SK-N-MC (cell line): ENCODE measurements at regions not wholly inside any gene's neighbourhood (a gene's known extent, or its start where the extent isn't known, plus 50 kb on each side); places are given as distances from the start of the nearest gene placed in this dataset.

ENCODE experiments used
- FOXP2 ChIP-seq: optimal IDR thresholded peaks from 2 replicates; pipeline ENCODE3; 2011; ENCODE audit warnings: mild to moderate bottlenecking, moderate library complexity; ENCODE audit not compliant: insufficient read depth; ENCODE audit errors: extremely low read length, control extremely low read depth
- POLR2AphosphoS5 ChIP-seq: IDR thresholded peaks from 2 replicates; pipeline ENCODE4 v1.6.1; 2012; ENCODE audit warnings: mild to moderate bottlenecking, low read depth, low read length, borderline replicate concordance

DNA sequence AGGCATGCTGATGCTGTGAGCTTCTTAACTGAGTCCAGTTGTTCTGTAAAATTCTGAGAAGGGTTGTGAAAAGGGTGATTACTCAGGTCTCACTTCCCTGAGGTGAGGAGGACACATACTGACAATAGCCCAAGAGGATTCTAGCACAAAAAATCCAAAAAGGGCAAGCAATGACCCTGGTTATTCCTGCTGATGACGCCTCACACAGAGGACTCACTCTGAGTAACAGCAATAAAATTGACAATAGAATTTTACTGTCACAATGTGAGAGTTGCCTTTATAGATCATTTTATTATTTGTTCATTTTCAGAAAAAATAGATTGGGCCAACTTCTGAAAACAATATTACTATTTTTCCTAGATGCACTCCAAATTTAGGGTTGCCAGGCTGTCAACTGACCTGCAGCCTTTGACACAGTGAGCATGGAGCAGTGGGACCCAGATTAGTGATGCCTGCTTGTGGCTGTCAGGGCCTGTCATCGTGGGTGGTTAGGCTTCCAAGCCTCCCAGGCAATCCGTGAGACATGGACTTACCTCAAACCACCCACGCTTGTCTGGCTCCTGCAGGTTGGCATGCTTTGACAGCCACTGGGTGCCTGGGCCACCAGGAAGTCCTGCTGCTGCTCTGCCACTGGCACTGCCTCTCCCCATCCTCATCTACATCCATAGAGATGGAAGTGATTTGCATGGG, 396.0 kb upstream of the THBS1 start:
- no peak for TF ChIP-seq FOXP2
- TF ChIP-seq POLR2AphosphoS5, result no peak
